ENCODE measurements at regions not wholly inside any gene's neighbourhood (a gene's known extent, or its start where the extent isn't known, plus 50 kb on each side); places are given as distances from the start of the nearest gene placed in this dataset.

DNA sequence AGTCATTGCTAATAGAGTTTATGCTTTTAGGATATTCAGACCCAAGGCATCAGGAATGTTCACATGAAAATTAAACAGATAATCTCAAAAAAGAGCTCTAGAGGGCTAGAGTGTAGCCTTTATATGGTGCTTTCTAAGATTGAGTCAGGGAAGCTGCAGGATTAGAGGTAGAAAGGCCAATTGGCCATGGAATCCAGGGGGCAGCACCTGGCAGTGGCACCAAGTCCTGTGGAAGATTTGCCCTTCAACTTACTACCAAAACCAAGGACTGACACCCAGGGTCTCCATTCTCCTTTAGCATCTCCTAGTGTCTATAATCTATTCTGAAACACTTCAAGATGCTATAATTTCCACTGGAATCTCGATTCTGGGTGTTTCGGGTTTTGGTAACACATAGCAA, 112.4 kb downstream of the ACER2 start:
- Histone ChIP-seq H3K36me3 (no peaks in the 10 kb centered on the region), H3K27ac (no peak overlapping the region), H3K27me3 (no peaks in the 10 kb centered on the region), H3K9me3 (no peaks in the 10 kb centered on the region), H3K4me1 (no peaks in the 10 kb centered on the region), H3K4me3 (no peak overlapping the region)
- TF ChIP-seq, protein P1, sequence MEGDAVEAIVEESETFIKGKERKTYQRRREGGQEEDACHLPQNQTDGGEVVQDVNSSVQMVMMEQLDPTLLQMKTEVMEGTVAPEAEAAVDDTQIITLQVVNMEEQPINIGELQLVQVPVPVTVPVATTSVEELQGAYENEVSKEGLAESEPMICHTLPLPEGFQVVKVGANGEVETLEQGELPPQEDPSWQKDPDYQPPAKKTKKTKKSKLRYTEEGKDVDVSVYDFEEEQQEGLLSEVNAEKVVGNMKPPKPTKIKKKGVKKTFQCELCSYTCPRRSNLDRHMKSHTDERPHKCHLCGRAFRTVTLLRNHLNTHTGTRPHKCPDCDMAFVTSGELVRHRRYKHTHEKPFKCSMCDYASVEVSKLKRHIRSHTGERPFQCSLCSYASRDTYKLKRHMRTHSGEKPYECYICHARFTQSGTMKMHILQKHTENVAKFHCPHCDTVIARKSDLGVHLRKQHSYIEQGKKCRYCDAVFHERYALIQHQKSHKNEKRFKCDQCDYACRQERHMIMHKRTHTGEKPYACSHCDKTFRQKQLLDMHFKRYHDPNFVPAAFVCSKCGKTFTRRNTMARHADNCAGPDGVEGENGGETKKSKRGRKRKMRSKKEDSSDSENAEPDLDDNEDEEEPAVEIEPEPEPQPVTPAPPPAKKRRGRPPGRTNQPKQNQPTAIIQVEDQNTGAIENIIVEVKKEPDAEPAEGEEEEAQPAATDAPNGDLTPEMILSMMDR (IDR thresholded peaks at IDR 0.05): no peak
- TF ChIP-seq POLR2A (IDR thresholded peaks at IDR 0.05): no peak
- no peak for DNase-seq

DNA sequence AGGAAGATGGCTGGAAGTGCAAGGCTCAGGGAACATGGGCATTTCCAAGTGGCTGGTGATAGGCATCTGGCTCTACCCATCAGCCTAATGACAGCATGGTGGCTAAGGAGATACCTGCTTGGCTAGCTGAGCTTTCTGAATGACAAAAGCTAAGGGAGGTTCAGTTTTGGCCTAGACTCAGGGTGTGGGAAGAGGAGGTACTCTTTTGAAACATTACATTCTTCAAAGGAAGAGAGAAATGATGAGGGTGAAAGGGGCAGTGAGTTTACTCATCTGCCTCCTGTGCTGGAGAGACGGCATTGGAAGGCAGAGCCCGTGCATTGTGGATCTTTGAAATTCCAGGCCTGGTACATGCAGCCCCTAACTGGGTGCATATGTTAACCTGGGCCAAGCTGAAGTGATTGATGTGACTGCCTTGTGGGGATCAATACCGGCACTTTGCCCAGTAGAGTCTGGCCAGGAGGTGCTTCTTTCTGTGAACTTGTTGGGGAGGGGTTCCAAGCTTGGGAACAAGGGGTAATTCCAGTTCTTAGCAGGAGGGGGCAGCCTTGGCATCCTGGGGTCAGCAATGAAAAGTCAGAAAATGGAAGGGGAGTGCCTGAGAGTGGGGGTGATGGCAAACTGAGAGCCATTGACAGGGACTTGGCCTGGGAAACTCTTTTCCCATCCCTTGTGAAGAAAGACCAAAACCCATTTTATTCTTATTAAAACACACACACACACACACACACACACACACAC, 108.6 kb downstream of the ACER2 start:
- no peak for DNase-seq
- no peaks in the 10 kb centered on the region for H3K27me3 ChIP-seq
- H3K4me1 ChIP-seq: no peaks in the 10 kb centered on the region
- TF ChIP-seq, protein P1 (IDR thresholded peaks at IDR 0.05): no peak
- TF ChIP-seq POLR2A (IDR thresholded peaks at IDR 0.05): no peak
- H3K4me3 ChIP-seq: no peak overlapping the region
- H3K27ac ChIP-seq: no peak overlapping the region
- H3K36me3 ChIP-seq: no peaks in the 10 kb centered on the region
- H3K9me3 ChIP-seq: no peaks in the 10 kb centered on the region

DNA sequence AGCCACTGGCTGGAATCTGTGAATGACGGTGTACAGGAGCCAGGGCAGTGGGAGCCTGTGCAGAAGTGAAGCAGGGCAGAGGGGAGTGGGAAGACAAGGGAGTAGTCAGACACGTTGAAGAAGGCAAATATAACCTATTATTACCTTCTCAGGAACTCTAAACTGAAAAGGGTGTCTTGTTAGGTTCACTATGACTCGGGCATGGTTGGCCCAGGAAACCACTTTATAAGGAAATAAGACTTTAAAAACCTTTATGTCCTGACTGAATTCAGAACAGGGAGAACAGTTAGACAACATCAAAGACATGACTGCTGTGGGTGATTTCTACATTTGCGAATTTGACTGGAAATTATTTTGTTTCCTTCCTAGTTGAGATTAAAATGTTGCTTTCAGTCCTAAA, 107.5 kb downstream of the ACER2 start:
- Histone ChIP-seq H3K36me3 (no peaks in the 10 kb centered on the region), H3K27ac (no peak overlapping the region), H3K27me3 (no peaks in the 10 kb centered on the region), H3K4me3 (no peak overlapping the region), H3K4me1 (no peaks in the 10 kb centered on the region), H3K9me3 (no peaks in the 10 kb centered on the region)
- DNase-seq: no peak
- TF ChIP-seq, protein P1 (IDR thresholded peaks at IDR 0.05): no peak
- TF ChIP-seq POLR2A (IDR thresholded peaks at IDR 0.05): no peak

DNA sequence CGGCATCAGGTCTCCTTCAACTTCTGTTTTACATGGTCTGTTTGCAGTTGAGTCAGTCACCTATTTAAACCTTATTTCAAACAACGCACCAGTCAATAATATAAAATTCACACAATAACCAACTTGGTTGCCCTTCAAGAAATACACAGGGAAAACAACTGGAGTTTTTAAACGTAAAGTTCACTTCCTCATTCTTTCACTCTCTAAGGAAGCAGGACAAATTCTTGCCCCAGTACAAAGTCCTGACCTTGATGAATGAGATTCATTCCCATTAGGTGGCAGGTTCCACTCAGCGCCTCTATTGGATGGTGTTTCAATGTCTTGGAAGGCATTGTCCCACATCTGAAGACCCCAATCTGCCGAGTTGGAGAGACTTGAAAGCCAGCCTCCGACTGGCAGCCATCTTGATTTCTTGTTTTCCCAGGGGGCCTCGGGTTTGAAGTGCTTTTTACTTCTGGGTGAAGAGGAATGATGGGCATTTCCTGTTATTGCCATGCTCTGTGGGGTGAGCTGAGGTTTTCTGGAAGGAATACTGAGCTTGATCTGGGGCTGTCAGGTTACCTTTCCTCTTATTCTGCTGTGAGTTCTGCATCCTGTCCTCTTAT, 105.0 kb downstream of the ACER2 start:
- no peaks in the 10 kb centered on the region for H3K9me3 ChIP-seq
- no peak overlapping the region for H3K27ac ChIP-seq
- no peaks in the 10 kb centered on the region for H3K4me1 ChIP-seq
- no peak for TF ChIP-seq POLR2A (IDR thresholded peaks at IDR 0.05)
- no peak for DNase-seq
- no peaks in the 10 kb centered on the region for H3K36me3 ChIP-seq
- H3K4me3 ChIP-seq: no peak overlapping the region
- H3K27me3 ChIP-seq: no peaks in the 10 kb centered on the region

DNA sequence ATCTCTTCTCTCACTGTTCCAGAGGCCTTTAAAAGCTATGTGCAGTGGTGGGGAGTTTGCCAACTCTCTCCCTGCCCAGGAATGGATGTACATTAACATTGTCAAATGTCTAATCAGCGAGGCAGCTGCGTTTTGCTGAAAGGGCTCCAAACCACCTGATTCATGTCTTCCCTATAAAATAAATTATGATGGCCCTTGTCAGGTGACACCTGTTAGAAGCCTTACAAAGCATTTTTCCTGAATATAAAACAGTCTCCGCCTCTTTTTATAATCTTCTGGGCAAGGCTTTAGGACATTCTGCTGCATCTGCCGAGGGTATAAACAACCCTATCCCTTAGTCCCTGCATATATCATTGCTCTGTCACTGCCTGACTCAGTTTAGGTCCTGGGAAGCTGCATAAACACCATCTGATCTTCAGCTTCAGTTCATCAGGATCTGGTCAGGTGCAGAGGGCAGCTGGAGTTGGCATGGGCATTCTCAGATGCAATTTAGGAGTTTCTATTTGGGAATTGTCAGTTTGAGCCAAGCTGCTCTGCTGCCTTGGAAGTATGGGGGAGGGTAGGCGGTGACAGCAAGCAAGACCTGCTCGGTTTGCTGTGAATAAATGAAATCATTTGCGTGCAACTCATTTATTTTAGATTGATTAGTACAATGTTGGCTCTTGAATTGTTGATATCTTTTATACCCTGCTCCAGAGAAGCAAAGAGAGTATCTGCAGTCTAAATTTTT, 103.5 kb downstream of the ACER2 start:
- Histone ChIP-seq H3K27ac (no peak overlapping the region), H3K27me3 (no peaks in the 10 kb centered on the region), H3K4me3 (no peak overlapping the region), H3K9me3 (no peaks in the 10 kb centered on the region), H3K36me3 (no peaks in the 10 kb centered on the region), H3K4me1 (no peaks in the 10 kb centered on the region)
- no peak for DNase-seq
- no peak for TF ChIP-seq POLR2A (IDR thresholded peaks at IDR 0.05)
- TF ChIP-seq, protein P1 (IDR thresholded peaks at IDR 0.05): no peak

DNA sequence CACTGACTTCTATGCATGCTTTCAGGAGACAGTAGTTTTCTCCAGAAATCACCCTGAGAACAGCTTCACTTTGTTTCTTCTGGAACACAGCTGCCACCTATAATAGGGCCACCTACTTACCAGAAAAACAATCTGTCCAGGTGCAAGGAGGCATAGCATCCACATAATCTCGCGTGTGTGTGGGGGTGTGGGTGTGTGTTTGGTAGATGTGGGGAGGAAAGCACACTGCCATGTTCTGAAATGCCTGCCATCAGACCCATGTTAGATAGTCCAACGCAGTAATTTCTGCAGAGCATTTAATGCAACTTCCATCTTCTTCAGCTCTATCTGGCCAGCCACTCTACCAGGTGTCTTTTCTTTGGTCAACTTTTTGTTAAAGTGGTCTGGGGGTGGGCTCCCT, 102.9 kb downstream of the ACER2 start:
- DNase-seq: no peak
- Histone ChIP-seq H3K27ac (no peak overlapping the region), H3K9me3 (no peaks in the 10 kb centered on the region), H3K4me3 (no peak overlapping the region), H3K36me3 (no peaks in the 10 kb centered on the region), H3K4me1 (no peaks in the 10 kb centered on the region), H3K27me3 (no peaks in the 10 kb centered on the region)
- TF ChIP-seq POLR2A (IDR thresholded peaks at IDR 0.05): no peak
- TF ChIP-seq, protein P1 (IDR thresholded peaks at IDR 0.05): no peak

Data from Peyer's patch (tissue), 4 donors.